ENCODE measurements at regions not wholly inside any gene's neighbourhood (a gene's known extent, or its start where the extent isn't known, plus 50 kb on each side); places are given as distances from the start of the nearest gene placed in this dataset.

DNA sequence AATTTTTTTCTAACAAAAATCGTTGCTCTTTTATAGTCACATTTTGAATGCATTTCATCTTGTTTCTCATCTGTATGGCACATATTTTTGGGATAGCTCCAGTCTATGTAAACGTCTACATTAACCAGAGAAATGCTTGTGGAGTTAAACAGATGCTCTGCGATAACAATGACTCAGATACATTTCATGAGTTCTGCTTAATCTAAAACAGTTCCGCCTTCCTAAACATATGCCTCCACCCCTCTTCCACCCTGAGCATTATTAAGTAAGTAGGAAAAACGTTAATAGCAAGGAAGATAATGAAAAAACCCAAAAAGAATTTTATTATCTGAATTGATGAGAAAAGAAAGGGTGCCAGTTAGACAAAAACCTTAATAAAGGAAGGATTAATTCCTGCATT is 396.1 kb downstream of the TUSC7 start:
- TF ChIP-seq, protein P1, sequence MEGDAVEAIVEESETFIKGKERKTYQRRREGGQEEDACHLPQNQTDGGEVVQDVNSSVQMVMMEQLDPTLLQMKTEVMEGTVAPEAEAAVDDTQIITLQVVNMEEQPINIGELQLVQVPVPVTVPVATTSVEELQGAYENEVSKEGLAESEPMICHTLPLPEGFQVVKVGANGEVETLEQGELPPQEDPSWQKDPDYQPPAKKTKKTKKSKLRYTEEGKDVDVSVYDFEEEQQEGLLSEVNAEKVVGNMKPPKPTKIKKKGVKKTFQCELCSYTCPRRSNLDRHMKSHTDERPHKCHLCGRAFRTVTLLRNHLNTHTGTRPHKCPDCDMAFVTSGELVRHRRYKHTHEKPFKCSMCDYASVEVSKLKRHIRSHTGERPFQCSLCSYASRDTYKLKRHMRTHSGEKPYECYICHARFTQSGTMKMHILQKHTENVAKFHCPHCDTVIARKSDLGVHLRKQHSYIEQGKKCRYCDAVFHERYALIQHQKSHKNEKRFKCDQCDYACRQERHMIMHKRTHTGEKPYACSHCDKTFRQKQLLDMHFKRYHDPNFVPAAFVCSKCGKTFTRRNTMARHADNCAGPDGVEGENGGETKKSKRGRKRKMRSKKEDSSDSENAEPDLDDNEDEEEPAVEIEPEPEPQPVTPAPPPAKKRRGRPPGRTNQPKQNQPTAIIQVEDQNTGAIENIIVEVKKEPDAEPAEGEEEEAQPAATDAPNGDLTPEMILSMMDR (IDR thresholded peaks at IDR 0.05; ENCODE audit: low read depth, low read length), result no peak
- no peak for TF ChIP-seq EZH2phosphoT487 (IDR thresholded peaks at IDR 0.05; ENCODE audit: low read depth)

Measured in OCI-LY3 (cell line).